Inferior parietal cortex (tissue), 1 donor: ENCODE measurements at regions not wholly inside any gene's neighbourhood (a gene's known extent, or its start where the extent isn't known, plus 50 kb on each side); places are given as distances from the start of the nearest gene placed in this dataset.

Experiments
- DNase-seq: peaks from one replicate; pipeline ENCODE4 v3.0.0-alpha.2; 2016; ENCODE audit errors: extremely low spot score

DNA sequence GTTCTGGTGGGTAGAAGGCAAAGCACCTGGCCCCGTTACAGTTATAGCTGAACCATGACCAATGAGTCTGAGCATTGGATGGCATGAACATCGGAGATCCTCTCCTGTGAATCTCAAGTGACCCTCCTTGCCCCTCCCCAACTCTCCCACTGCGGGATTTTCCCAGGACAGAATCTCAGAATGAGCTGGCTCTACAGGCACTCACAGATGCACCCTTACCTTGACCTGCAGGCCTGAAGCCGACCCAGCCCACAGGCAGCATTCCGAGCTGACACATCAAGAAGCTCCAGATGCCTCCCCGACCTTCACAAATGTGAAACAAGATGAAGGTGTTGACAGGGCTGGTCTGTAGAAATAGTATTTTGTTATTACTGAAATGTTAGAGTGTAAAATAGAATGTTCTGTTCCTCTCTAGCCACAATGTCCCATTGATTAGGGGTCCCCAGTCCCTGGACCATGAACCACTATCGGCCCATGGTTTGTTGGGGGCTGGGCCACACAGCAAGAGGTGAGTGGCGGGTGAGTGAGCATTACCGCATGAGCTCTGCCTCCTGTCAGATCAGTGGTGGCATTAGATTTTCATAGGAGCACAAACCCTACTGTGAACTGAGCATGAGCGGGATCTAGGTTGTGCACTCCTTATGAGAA lies 263.4 kb downstream of the AUH start:
- DNase-seq = no peak

DNA sequence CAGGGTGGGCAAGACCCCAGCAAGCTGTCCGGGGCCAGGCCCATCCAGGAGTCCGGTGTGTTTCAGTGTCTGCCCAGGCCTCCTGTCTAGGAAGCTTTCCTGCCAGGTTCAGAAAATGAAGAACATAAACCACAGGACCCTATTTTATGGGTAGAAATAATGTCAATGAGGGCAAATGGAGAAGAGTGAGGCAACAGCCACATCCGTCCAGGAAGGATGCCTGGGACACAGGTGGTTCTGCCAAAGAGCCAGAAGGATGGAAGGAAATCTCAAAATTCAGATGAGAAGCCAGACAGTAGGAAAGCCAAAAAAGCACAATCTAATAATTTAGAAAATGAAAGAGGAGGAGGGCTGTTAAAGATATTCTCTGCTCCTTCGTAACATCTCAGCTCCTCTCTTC lies 262.3 kb downstream of the AUH start:
- no peak for DNase-seq

DNA sequence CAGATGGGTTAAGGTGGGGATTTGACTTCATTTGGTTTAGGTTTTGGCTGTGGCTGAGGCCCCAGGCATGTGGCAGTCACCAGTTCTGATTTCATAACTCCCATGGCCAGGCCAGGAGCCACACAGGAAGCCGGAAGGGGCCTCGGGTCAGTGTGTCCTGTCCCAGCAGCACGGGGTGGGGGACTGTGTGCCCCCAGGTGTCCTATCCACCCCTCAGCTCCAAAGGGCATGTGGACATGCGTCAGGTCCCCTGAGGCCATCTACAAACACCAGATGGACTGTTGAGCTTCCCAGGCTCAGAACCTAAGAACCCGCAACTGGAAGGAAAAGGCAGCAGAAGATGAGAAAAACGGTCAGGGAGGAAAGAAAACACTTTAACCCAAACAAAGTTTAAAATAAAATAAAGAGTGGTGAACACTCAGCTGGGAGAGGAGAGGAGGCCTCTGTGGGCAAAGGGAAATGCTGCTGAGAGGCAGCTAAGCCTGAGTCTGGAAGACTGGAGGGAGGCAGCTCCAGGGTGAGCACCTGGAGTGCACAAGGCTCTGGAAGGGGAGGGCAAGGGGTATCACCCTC lies 260.8 kb downstream of the AUH start:
- no peak for DNase-seq

DNA sequence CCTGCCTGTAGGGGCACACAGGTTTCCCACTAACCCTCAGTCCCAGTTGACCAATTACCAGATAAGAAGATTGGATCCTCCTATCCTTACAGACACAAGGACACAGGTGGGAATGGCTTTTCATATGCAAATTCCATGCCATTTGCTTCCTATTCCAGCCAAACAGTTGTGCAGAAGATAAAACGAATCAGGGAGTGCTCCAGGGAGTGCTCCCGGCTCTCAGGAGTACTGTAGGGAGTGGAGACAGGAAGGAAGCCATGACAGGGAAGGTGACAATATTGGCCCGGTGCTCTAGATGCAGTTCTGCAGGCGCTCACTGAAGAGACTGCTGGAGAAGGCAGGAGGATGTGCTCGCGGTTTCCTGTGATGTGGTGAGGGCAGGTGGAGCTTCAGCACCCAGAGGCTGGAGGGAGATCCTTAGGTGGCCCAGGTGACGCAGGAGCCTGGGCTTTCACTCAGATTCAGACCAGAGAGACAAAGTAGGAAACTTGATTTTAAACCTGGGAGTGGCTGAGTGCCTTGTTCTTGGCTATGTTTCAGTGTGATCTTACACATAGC lies 260.0 kb downstream of the AUH start:
- no peak for DNase-seq

DNA sequence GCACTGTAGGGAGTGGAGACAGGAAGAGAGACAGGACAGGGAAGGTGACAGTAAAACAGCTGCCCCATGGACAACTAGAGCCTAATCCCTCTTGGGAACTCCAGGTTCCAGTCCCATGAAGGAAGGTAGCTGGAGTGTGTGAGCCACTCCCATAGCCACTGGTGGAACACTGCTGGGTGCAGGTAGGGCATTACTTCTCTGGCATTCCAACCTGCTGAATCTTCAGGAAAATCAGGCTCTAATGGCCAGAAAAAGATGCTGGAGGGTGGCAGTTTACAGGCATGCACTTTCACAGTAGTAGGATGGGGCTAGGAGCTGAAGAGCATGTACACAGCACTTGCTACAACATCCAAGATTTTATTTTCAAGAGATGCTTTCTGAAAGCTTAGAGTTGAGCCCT lies 259.4 kb downstream of the AUH start:
- no peak for DNase-seq

DNA sequence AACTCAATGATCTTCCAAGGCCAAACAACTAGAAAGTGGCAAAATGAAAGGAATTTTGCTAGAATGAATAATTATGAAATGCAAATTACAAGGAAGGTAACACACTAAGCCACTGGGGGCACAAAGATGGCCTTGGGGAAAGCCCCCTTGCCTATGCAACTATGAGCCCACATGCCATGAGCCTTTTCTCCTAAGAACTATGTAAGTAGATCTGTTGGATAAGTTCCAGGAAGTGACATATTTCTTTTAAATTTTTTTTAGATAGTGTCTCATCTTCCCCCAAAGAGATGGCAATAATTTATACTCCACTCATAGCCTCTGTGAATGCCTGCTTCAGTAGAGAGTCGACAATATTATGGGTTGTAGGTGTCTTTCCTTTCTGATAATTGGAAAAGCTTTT lies 257.8 kb downstream of the AUH start:
- DNase-seq = no peak

DNA sequence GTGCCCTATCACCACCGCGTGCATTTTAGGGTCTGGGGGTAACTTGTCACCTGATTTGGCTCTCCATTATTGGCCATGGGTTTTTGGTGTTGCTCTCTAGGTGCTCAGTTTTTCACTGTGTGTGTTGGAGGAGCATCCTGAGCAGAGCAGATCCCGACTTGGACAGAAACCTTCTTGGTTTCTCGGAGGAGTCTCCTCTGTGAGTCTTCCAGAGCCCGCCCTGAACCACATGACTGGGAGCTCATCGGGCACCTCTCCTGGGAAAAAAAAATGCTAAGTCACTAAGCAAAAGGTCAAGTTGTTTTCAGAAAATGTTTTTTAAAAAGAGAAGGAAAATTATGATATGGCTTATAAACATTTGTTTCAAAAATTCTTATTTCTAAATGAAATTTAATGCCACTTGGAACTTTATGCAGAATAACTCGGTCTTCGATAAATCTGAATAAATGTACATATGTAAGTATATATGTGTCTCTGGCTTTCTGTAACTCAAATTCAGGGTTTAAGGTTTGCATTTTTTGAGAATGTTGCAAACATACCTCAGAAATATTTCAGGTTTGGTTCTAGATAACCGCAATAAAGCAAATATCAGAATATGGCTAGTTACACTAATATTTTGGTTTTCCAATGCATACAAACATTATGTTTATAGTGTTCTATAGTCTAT lies 255.2 kb downstream of the AUH start:
- DNase-seq = no peak

DNA sequence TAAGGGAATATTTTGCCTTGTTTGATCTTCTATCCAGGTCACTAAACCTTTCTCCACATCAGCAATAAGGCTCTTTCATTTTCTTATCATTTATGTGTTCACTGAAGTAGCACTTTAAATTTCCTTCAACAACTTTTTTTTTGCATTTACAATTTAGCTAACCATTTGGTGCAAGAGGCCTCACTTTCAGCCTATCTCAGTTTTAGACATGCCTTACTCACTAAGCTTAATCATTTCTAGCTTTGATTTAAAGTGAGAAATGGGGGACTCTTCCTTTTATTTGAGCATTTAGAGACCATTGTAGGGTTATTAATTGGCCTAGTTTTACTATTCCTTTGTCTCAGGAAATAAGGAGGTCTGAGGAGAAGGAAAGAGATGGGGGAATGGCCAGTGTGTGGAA lies 250.5 kb downstream of the AUH start:
- no peak for DNase-seq

DNA sequence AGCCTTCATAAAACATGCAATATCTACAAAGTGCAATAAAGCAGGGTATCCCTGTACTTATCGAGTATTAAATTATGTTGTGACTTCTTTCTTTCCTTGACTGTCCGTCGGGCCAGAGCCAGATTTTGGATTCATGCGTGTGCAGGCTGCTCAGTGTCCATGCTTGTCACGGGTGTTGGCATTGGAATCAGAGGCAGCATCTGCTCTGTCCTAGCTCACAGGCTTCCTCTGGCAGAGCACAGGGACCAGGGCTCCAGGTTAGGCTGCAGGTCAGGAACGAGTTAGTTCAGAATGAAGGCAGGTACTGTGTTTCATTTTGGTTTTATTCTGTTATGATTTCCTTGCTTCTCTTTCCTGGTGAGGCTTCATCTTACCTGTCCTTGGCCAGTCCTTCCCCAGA lies 249.8 kb downstream of the AUH start:
- no peak for DNase-seq

DNA sequence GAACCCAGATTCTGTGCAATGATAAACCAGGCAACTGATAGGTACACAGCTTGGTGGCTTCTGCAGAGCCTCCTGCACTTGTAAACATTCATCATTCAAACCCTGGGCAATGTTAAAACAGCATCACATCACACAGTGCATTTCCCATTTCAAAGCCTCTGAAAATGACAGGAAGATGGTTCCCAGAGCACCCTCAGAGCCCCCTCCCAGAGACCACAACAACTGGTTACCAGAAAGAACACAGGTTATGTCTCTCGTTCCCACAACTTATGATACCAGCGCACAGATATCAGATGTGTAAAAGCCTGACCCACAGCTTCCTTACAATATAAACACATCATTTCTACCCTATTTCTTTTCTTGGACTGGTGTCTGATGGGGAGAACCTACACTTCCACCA lies 248.7 kb downstream of the AUH start:
- DNase-seq = no peak

DNA sequence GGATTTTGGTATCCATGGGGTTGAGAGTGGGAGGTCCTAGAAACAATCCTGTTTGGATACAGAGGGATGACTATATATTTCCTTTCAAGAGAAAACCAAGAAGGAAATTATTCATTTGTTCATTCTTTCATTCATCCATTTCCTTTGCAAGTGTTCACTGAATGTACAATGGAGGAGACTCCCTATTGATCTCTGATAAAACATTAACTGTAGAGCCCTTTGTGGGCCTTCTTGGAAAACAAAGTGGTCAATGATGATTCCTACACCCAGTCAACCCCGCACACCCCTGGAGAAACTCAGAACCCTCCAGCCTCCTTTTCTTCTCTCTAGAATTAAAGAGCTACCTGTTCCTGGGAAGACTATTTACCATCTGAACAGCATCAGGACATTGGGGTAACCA lies 247.3 kb downstream of the AUH start:
- DNase-seq = no peak

DNA sequence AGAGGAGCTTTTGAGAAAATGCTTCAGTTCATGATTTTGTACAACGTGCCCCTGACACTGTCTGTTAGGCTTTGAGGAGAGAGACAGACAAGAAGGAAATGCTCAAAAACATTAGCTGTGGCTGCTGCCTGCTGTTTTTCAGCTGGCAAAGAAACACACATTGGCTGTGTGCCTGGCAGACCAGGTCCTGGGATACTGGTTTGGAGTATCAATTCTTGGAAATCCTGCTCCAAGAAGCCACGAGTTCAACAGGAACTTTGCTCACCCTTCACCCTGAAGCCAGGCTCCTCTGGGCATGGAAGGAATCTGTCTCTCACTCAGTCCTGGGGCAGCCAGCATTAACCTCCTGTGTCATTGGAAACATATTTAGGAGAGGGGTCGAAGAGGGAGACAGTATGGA lies 245.5 kb downstream of the AUH start:
- DNase-seq = no peak

DNA sequence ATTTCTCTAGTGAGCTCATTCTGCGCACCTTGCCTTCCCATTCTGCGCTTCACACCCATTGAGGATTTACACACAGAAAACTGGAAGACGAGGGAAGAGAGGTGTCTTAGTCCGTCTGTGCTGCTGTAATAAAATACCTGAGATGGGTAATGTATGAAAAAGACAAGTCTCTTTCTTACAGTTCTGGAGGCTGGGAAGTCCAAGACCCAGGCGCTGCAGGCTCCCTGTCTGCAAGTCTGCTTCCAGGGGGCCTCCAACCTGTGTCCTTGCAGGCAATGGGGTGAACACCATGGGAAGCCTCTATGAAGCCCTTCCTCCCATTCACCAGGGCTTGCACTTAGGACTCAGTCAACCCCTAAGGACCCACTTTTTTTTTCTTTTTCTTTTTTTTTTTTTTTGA lies 245.0 kb downstream of the AUH start:
- no peak for DNase-seq

DNA sequence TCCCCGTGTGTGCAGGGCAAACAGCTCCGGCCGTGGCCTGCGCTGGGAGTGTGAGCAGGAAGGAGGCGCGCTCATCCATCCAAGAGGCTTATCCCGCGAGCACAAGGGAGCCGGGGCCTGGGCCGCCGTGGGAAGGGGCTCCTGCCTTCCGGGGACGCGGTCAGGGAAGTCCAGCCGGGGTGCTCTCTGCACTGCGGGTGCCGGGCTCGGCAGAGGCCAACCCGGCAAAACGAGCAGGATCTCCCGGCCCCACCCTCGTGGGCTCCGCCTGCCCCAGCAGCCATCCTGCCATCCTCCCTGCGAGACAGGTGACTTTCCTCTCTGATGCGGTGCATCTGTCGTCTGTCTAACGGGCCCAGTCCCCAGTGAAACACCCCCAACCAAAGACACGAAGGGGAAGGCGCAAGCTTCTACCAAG lies 244.2 kb downstream of the AUH start:
- DNase-seq = no peak

DNA sequence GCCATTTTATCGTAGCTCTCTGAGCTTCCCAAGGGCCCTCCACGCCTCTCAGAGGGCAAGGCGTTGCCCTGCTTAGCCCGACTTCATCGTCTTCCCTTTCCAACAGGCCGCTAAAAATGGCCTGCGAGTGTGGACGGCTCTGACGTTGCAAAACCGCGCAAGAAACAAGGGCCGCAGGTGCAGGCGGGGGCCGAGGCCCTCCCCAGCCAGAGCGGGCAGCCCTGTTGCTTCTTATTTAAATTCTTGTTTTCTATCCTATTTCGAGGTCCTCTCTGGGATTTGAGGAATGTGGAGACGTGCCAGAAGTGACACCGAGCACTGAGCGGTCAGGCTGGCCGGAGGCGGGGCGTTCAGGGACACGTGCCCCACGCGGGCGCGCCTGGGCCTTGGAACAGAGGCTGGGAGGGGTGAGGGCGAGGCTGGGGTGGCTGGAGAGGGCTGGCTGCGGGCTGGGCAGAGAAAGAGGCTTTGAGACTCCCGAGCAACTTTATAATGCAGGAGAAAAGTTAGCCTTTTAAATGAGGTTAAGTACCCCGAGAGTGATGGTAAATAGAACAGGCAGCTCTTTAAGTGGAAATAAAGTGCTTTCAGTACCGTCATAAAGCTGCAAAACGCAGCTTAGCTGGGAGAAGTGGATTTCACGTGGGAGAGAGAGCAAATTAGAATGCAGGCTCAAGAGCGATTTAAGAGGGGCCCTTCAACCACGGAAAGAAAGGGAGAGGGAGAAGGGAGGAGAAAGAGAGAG lies 243.6 kb downstream of the AUH start:
- peak; percentile 17 for DNase-seq

DNA sequence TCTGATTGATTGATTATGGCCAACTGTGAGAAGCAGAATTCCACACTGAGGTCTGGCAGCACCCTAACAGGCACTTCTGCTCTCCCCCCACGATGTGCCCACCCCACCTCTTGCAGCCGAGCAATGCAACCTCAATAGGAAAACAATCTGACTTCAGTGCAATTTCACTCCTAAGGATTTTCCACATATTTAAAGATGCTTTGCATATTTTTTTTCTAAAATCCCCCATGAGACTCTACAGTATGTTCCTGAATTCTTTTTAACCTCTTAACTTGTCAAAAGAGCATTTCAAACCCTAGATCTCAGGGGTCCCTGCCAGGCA lies 243.1 kb downstream of the AUH start:
- no peak for DNase-seq

DNA sequence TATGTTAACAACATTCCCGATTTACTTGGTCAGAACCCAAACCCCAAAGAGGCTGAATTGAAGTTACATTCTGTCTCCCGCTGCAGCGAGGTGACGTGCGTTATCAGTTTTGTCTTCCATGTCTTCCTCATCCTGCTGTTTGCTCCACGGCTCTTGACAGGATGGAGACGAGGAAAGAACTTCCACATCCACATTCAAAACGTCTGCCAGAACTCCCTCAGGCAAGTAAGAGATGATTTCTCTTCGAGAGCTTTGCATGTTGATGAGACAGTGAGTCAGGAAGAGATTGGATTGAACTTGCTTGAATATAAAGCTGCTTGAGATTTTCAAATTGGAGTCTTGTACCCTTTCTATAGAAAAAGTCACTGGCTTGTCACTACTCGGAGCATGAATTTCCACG lies 242.6 kb downstream of the AUH start:
- peak; percentile 14 for DNase-seq

DNA sequence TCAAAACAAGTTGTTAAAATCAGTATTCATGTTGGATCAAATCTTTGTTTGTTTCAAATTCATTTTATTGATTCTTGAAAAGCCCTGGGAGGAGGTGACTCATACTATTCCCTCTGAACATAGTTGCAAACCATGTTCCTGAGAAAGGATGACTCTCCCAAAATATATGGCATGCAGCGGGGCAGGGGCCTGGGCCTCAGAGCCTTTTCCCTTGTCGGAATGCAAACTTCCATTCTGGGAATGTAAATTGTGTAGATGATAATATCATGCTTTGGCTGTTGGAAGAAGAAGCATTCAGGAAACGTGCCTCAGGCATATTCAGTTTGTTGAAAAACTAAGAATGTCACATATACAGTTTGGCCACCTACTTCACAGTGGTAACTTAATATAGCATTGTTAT lies 242.0 kb downstream of the AUH start:
- no peak for DNase-seq

DNA sequence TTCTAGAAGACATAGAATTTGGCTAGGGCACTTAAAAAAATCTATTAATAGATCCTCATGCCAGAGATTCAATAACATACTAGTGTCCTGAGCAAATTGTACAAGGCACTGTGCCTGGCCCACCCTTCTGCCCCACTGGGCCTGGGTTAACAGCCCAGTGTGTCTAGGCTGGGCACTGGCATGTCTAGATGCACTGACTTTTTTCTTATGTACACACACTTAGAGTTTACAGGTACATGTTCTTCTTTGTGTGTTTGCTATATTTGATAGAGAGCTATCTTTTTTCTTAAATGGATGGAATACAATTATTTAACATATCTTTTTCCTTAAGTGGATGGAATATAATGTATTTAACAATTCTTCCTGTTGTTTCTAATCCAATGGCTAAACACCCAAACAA lies 241.5 kb downstream of the AUH start:
- peak; percentile 9 for DNase-seq

DNA sequence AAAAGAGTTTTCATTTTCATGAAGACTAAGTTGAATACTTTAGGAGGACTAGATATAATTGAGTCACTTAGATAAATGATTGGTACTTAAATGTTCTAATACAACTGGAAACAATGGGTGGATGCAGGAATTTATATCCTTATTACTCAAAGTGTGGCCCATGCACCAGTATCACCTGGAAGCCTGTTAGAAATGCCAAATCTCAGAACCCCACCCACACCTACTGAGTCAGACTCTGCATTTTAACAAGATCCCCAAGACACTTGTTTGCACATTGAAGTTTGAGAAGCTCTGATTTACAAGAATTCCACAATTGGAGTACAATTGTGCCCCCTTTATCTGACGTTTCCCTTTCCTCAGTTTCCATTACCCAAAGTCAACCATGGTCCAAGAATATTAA lies 239.0 kb downstream of the AUH start:
- DNase-seq = no peak

DNA sequence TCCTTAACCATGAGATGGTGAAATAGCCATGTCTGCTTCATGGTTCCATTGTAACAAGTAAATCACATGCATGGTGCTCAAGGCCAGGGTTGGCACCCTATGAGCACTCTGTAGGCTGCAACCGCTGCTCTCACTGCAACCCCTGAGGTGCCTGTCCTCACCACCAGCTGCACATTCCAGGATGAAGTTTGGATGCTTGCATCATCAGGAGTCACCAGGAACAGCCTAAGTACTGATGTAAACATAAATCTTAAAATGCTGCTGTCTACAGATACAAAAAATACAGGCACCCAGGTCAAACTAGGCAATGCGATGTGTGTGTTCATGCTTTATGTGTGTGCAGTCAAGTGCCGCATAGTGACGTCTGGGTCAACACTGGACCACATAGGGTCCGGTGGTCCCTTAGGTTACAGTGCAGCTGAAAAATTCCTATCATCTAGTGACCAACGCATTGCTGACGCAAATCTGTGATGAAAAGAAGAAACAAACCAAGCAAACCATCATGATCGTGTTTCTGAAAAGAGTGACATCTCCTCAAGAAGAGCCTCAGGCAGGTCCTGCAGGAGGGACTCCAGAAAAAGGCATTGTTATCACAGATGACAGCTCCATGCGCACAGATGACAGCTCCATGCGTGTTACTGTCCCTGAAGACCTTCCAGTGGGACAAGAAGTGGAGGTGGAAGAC lies 234.8 kb downstream of the AUH start:
- DNase-seq = no peak

DNA sequence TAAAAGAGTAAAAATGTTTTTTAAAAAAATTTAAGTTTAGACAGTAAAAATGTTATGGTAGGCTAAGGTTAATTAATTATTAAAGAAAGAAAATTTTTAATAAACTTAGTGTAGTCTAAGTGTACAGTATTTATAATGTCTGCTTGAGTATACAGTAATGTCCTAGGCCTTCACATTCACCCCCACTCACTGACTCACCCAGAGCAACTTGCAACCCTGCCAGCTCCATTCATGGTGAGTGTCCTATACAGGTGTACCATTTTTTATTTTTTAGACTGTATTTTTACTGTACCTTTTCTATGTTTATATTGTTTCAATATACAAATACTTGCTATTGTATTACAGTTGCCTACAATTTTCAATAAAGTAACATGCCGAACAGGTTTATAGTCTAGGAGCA lies 234.1 kb downstream of the AUH start:
- no peak for DNase-seq
